Caco-2 (cell line): ENCODE measurements at regions not wholly inside any gene's neighbourhood (a gene's known extent, or its start where the extent isn't known, plus 50 kb on each side); places are given as distances from the start of the nearest gene placed in this dataset.

ENCODE experiments used
- BruUV-seq: library from RNA; stranded (reverse); fragments of 400-500 nt; replicated peaks from 2 replicates; lab custom pipeline; 2021; lab: Mats Ljungman, UMichigan
- CTCF ChIA-PET: fragments of 300-600 bp; sonication (Branson Sonifier 250); formaldehyde crosslinking; loops from one replicate; lab custom pipeline; 2022; ENCODE audit warnings: antibody characterized with exemption; lab: Charles Lee
- POLR2A ChIA-PET: fragments of 300-600 bp; sonication (Branson Sonifier 250); formaldehyde crosslinking; loops from one replicate; lab custom pipeline; 2022; ENCODE audit warnings: antibody characterized with exemption; lab: Charles Lee
- DNase-seq, 2 experiments: peaks; one replicate each; pipeline versions ENCODE4 v3.0.0 to v3.0.0-alpha.2; 2020 to 2022
- H3K27me3 ChIP-seq: replicated peaks from 2 replicates; pipeline ENCODE4 v1.6.0; 2011; ENCODE audit warnings: low read length; ENCODE audit not compliant: control insufficient read depth, insufficient read depth
- H3K36me3 ChIP-seq: 2 replicates; pipeline ENCODE4 v1.5.1; 2011; ENCODE audit warnings: low read length; ENCODE audit not compliant: control insufficient read depth, insufficient read depth
- H3K4me1 ChIP-seq: fragments of 250-450 bp; sonication (Bioruptor Pico); 2 replicates; pipeline ENCODE4 v1.5.1; 2020; ENCODE audit warnings: mild to moderate bottlenecking
- H3K4me3 ChIP-seq: 2 replicates; pipeline ENCODE4 v1.5.1; 2011; ENCODE audit warnings: low read depth, mild to moderate bottlenecking, control low read depth, low read length
- H3K9me3 ChIP-seq: fragments of 250-450 bp; sonication (Bioruptor Pico); 2 replicates; pipeline ENCODE4 v1.5.1; 2020; ENCODE audit warnings: mild to moderate bottlenecking, moderate library complexity
- H3K27ac Mint-ChIP-seq: one replicate; pipeline ENCODE4 v1.8.0; 2022; ENCODE audit warnings: mixed read lengths; ENCODE audit not compliant: unreplicated experiment
- H3K27me3 Mint-ChIP-seq: one replicate; pipeline ENCODE4 v1.8.0; 2022; ENCODE audit warnings: mixed read lengths; ENCODE audit not compliant: insufficient read depth, unreplicated experiment
- H3K36me3 Mint-ChIP-seq: one replicate; pipeline ENCODE4 v1.8.0; 2022; ENCODE audit warnings: mild to moderate bottlenecking, mixed read lengths; ENCODE audit not compliant: insufficient read depth, unreplicated experiment
- H3K4me1 Mint-ChIP-seq: one replicate; pipeline ENCODE4 v1.8.0; 2022; ENCODE audit warnings: low read depth, mixed read lengths; ENCODE audit not compliant: unreplicated experiment
- H3K4me3 Mint-ChIP-seq: one replicate; pipeline ENCODE4 v1.8.0; 2022; ENCODE audit warnings: mild to moderate bottlenecking, moderate library complexity, mixed read lengths; ENCODE audit not compliant: unreplicated experiment
- H3K9me3 Mint-ChIP-seq: one replicate; pipeline ENCODE4 v1.8.0; 2022; ENCODE audit warnings: mixed read lengths; ENCODE audit not compliant: unreplicated experiment
- intact Hi-C: fragments of 100-400 bp; cut with micrococcal nuclease; formaldehyde crosslinking; loops from one replicate; pipeline ENCODE4 v1.10.0; 2022; ENCODE audit not compliant: unreplicated experiment
- TF ChIP-seq, protein P1 (sequence below), 2 experiments: fragments of 200-600 bp in 1 of 2; IDR thresholded peaks; 1 replicate in 1 of 2; 2 replicates in 1 of 2; pipeline versions ENCODE4 v1.5.1 to v1.8.0; 2011 to 2022; ENCODE audit warnings: antibody characterized with exemption in 1 of 2, control low read depth in 1 of 2, inconsistent platforms in 1 of 2, low read depth in 1 of 2, low read length in 1 of 2, mild to moderate bottlenecking in 1 of 2, moderate library complexity in 1 of 2; ENCODE audit not compliant: insufficient read depth in 1 of 2, severe bottlenecking in 1 of 2, unreplicated experiment in 1 of 2

DNA sequence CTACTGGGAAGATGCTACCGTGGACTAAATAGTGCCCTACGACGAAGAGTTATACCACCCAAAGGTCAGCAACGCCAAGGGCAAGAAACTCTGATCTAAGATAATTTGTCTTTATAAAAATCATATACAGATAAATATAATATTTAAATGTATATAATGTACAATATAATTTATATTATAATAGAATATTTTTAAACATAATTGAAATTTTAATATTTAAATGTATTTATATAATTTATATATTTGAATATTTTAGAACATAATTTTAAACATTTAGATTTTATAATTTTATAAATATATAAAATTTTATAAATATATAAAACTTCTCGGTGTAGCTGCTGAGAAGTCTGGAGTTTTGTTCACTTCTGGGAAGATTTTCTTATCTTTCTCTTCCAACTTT is 209.2 kb downstream of the FOXL1 start:
- ChIA-PET POLR2A (no interaction called here), CTCF (no interaction called here)
- no peaks in the 10 kb centered on the region for H3K9me3 ChIP-seq
- no peaks in the 10 kb centered on the region for H3K4me1 ChIP-seq
- Mint-ChIP-seq H3K27me3 (peaks cover 19% of the 10 kb centered on the region), H3K27ac (no peak overlapping the region), H3K9me3 (no peaks in the 10 kb centered on the region), H3K4me1 (no peaks in the 10 kb centered on the region), H3K4me3 (no peak overlapping the region), H3K36me3 (no peaks in the 10 kb centered on the region)
- TF ChIP-seq, protein P1, sequence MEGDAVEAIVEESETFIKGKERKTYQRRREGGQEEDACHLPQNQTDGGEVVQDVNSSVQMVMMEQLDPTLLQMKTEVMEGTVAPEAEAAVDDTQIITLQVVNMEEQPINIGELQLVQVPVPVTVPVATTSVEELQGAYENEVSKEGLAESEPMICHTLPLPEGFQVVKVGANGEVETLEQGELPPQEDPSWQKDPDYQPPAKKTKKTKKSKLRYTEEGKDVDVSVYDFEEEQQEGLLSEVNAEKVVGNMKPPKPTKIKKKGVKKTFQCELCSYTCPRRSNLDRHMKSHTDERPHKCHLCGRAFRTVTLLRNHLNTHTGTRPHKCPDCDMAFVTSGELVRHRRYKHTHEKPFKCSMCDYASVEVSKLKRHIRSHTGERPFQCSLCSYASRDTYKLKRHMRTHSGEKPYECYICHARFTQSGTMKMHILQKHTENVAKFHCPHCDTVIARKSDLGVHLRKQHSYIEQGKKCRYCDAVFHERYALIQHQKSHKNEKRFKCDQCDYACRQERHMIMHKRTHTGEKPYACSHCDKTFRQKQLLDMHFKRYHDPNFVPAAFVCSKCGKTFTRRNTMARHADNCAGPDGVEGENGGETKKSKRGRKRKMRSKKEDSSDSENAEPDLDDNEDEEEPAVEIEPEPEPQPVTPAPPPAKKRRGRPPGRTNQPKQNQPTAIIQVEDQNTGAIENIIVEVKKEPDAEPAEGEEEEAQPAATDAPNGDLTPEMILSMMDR (IDR thresholded peaks at IDR 0.05; ENCODE audit: insufficient read depth in 1 of 2, low read depth in 1 of 2, low read length in 1 of 2, severe bottlenecking in 1 of 2, unreplicated experiment in 1 of 2): no peak
- H3K4me3 ChIP-seq: no peak overlapping the region
- BruUV-seq: no TSS peak
- no peak for DNase-seq
- H3K36me3 ChIP-seq: no peaks in the 10 kb centered on the region
- H3K27me3 ChIP-seq: no peaks in the 10 kb centered on the region; the same call in 1 of the 2 replicates
- intact Hi-C loops: no loop called here

DNA sequence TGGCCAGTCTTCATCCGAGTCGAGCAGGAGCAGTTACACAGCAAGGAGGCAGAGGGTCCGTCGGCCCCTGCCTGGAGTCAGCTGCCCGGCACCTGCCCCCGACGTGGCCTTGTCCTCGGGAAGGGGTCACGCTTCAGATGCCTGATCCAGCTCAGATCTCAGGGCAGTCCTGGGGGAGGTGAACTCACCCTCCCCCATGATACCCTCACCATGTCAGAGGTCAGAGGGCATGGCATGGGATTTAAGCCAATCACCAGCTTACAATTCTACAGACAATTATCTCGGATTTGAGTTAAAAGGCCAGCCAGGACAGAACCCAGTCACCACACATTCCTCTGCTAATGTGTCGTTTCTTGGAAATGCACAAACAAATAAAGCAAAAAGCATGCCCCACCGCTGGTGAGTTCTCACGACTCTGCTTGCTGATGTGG is 211.3 kb downstream of the FOXL1 start:
- TF ChIP-seq, protein P1 (IDR thresholded peaks at IDR 0.05; ENCODE audit: insufficient read depth in 1 of 2, low read depth in 1 of 2, low read length in 1 of 2, severe bottlenecking in 1 of 2, unreplicated experiment in 1 of 2): no peak
- Mint-ChIP-seq H3K27ac (no peak overlapping the region), H3K4me3 (no peak overlapping the region), H3K27me3 (peaks cover 16% of the 10 kb centered on the region), H3K36me3 (no peaks in the 10 kb centered on the region), H3K9me3 (no peaks in the 10 kb centered on the region), H3K4me1 (no peaks in the 10 kb centered on the region)
- Histone ChIP-seq H3K4me1 (no peaks in the 10 kb centered on the region), H3K27me3 (no peaks in the 10 kb centered on the region; the same call in 1 of the 2 replicates), H3K36me3 (no peaks in the 10 kb centered on the region), H3K4me3 (no peak overlapping the region), H3K9me3 (no peaks in the 10 kb centered on the region)
- DNase-seq: no peak
- intact Hi-C loops: no loop called here
- ChIA-PET CTCF (no interaction called here), POLR2A (no interaction called here)
- BruUV-seq: no TSS peak

DNA sequence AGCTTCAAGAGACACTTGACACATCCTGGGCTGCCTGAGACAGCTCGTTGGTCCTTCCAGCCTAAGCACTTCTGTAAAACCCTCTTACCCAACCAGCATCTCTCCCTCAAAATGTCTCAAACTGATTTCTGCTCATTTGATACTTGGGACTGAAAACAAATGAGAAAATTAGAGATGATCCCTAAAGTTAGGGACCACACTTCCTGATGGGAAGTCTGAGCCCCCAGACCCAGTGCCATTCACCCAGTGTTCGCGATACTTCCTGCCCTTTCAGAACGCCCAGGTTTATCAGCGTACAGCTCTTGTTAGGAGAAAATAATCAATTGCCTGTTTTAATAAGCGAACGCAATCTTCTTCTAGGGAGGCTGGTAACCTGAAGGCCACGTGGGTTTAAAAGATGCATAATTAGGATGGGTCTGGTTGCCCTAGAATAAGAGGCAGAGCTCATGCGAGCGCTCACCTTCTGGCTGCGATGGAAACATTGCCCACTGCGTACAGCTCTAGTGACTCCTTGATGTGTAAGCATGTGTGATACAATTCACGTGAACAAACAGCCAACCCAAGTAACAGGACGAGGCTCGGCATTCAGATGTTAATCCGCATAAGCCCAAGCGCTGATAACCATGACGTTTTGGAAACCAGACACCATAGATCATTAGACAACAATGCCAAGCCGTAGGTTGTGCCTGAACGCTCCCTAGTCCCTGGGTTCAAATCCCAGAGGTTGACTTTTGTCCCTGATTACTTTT is 213.1 kb downstream of the FOXL1 start:
- no TSS peak for BruUV-seq
- no peak for DNase-seq
- H3K36me3 ChIP-seq: no peaks in the 10 kb centered on the region
- no peak overlapping the region for H3K4me3 ChIP-seq
- Mint-ChIP-seq H3K4me3 (no peak overlapping the region), H3K27me3 (peaks cover 12% of the 10 kb centered on the region), H3K36me3 (no peaks in the 10 kb centered on the region), H3K27ac (no peak overlapping the region), H3K9me3 (no peaks in the 10 kb centered on the region), H3K4me1 (no peaks in the 10 kb centered on the region)
- POLR2A ChIA-PET: no interaction called here
- H3K27me3 ChIP-seq: no peaks in the 10 kb centered on the region; the same call in 1 of the 2 replicates
- TF ChIP-seq, protein P1 (IDR thresholded peaks at IDR 0.05; ENCODE audit: insufficient read depth in 1 of 2, low read depth in 1 of 2, low read length in 1 of 2, severe bottlenecking in 1 of 2, unreplicated experiment in 1 of 2): no peak
- H3K9me3 ChIP-seq: no peaks in the 10 kb centered on the region
- intact Hi-C loops: no loop called here
- CTCF ChIA-PET: no interaction called here
- no peaks in the 10 kb centered on the region for H3K4me1 ChIP-seq
